22Rv1 (cell line): ENCODE measurements at regions not wholly inside any gene's neighbourhood (a gene's known extent, or its start where the extent isn't known, plus 50 kb on each side); places are given as distances from the start of the nearest gene placed in this dataset.

Source experiments
- H3K27ac ChIP-seq: fragments of 450-650 bp; 2 replicates; pipeline ENCODE4 v1.5.1; 2017
- ZFX ChIP-seq: fragments of 450-650 bp; IDR thresholded peaks from 2 replicates; pipeline ENCODE4 v1.6.1; 2017; ENCODE audit warnings: antibody characterized with exemption, borderline replicate concordance
- TF ChIP-seq, protein P1 (sequence below): fragments of 450-650 bp; IDR thresholded peaks from 2 replicates; pipeline ENCODE4 v1.5.1; 2017; ENCODE audit warnings: mild to moderate bottlenecking

DNA sequence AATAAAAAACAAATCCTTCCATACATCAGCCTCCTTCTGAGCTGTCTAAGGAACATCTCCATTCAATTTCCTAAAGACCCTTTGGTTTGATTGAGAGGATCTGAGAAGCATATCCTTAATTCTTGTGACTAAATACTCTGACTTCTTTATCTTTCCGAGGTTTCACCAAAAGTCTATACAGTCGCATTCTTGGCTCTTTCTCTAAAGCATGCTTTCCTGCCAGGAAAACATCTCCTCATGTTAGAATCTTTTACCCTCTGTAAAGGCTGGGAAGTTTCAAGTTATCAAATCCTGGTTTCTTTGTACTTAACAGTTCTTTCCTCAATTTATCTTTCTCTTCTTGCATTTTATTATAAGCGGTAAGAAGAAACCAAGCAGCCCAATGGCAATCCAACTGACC is 630.4 kb downstream of the PTPRC start:
- H3K27ac ChIP-seq: no peak overlapping the region
- TF ChIP-seq ZFX: no peak

DNA sequence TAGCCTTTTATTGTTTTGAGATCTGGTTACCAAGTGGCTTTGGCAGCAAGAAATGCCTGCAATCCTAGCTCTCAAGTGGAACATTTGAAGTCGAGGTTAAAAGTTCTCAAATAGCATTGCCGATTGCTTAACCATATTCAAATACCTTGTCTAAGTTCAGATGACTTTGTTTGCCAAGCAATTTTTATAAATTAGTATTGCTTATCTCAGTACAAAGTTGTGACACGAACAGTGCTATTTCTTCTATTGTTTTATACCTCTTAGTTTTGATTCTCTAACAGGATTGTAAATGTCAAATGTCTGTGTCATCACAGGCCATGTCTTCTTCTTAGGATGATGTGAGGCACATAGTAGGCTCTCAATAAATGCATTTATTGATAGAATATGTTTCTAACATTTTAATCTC is 633.3 kb downstream of the PTPRC start:
- TF ChIP-seq, protein P1, sequence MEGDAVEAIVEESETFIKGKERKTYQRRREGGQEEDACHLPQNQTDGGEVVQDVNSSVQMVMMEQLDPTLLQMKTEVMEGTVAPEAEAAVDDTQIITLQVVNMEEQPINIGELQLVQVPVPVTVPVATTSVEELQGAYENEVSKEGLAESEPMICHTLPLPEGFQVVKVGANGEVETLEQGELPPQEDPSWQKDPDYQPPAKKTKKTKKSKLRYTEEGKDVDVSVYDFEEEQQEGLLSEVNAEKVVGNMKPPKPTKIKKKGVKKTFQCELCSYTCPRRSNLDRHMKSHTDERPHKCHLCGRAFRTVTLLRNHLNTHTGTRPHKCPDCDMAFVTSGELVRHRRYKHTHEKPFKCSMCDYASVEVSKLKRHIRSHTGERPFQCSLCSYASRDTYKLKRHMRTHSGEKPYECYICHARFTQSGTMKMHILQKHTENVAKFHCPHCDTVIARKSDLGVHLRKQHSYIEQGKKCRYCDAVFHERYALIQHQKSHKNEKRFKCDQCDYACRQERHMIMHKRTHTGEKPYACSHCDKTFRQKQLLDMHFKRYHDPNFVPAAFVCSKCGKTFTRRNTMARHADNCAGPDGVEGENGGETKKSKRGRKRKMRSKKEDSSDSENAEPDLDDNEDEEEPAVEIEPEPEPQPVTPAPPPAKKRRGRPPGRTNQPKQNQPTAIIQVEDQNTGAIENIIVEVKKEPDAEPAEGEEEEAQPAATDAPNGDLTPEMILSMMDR: no peak
- TF ChIP-seq ZFX: no peak
- no peak overlapping the region for H3K27ac ChIP-seq

DNA sequence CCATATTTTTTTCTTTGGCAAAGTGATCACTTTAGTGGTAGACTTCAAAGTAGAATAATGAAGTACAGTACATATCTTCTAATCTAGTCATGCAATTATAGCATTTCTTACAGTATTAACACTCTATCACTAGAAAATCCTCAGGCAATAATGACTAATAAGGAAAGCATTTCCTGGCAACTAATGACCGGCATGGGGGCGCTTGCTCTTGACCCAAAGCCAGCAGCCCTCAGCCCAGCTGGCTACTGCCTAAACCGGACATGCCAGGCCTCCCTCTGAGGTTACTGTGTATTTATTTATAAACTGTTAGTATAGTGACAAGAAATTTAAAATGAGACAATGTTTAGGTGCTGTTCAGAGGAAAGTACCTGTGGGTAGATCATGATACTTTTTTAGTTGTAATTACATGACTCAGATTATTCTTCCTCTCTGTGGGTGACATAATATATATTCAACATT is 633.8 kb downstream of the PTPRC start:
- H3K27ac ChIP-seq: no peak overlapping the region
- TF ChIP-seq, protein P1: no peak
- TF ChIP-seq ZFX: no peak

DNA sequence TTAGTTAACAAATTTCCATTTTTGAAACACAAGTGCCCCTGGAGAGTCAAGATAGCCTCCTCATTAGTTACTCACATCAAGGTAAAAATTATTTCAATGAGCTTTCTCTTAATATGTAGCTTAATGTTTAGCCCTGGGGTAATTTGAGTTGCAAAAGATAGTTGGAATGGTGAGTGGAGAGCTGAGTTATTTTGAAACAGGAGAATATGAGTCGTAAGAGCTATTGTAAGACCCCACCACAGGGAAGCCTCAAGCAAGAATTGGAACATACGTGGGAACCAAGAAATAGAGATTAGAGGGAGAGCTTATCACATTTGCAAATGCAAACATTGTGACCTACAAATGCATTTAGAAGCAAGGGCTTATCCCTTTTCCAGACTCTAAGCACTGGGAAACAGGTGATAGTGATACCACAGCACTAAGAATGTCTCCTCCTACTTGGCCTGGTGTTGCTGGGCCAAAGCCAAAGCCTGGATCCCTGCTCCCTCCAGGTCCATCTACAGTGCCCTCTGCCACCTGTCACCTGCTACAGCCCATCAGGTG is 635.1 kb downstream of the PTPRC start:
- H3K27ac ChIP-seq: no peak overlapping the region
- TF ChIP-seq ZFX: no peak
- TF ChIP-seq, protein P1: no peak

DNA sequence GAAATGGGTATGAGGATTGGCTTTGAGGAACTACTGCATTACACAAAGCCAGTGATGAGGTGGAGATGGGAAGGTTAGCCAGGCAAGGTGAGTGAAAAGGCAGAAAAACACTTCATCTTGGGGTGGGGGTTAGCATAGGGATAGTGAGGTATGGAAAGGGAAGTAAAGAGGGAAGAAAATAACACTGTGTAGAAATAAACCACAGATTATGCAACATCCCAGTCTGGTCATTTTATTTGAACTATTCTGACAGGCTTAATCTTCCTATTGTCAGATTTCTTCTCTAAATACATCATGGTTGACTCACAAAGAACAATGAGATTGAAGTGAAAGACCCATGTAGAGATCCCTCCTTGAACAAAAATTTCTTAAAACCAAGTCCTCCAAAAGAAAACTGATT is 640.2 kb downstream of the PTPRC start:
- TF ChIP-seq, protein P1: no peak
- no peak for TF ChIP-seq ZFX
- H3K27ac ChIP-seq: no peak overlapping the region

DNA sequence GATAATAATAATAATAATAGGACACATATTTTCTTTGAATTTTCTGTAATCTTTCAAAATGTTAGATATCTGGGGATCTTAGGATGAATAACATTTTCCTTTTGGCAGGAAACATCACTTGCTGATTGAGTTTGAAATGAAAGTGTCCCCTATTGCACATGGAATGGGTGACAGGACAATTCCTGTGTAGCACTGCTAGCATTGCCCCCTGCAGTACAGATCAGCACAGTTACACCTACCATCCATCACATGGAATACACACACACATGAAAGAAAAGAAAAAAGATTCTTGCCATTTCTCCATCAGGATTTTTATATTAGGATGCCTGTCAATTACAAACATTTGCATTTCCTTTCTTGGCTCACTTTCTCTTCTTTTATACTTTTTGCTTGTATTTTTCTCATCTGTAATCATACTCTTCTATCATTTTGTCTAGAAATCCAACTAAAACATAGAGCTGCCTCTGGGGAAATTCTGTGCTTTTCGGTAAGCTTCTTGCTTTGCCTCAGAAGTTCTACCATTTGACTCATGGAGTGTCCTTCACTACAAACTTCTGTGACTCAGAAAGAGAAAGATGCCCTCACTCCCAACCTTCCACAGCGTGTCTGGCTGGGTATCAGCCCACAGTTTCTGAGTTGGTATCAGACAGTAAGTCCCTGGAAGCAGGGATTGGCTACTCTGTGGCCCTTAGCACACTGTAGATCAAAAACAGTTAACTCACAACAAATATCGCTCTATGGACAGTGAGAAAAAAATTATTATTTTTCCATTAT is 641.2 kb downstream of the PTPRC start:
- TF ChIP-seq ZFX: no peak
- TF ChIP-seq, protein P1: no peak
- no peak overlapping the region for H3K27ac ChIP-seq

DNA sequence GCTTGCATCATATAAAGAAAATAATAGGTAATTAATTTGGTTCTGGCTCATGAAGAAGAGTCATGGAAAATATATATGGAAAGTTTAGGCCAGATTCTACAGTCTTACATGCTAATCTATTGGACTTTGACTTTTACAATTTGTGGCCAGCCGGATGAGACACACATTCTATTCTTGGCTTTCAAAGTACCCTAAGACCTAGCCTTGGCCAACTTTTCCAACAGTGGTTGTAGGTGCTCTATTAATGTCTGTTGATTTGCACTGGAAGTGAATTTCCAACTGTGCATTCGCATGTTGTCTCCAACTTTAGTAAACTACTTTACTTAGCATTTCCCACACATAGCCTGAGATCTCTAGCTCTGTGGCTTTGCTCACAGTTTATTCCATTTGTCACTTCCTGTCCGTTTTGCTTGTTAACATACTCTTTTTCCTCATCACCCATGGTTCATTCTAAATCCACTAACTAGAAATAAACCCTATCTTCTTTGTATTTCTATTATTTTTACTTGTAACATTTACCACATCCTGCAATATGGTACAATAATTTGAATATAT is 644.0 kb downstream of the PTPRC start:
- H3K27ac ChIP-seq: no peak overlapping the region
- TF ChIP-seq, protein P1: no peak
- no peak for TF ChIP-seq ZFX
